ENCODE measurements at regions not wholly inside any gene's neighbourhood (a gene's known extent, or its start where the extent isn't known, plus 50 kb on each side); places are given as distances from the start of the nearest gene placed in this dataset.

DNA sequence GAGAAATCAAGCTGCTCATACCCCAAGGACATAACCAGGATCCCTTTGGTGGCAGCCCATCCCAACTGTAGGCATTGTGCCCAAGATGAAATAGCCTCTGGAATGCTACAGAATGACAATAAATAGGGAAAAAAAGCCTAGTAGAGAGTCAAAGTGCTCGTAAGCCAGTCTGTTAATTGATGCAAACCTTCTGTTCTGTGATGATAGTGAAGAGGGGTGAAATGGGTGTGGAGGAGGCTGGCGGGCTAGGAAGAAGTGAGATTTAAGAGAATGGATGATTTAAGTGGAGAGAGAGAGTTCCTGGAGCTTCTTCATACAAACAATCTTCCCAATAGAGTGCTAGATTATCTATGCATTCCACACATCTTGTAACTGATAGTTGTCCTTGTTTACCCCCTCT, 301.0 kb upstream of the PCSK5 start:
- no peak overlapping the region for H3K4me3 ChIP-seq (replicated peaks in 1 of 3; ENCODE audit: insufficient read depth in 1 of 3, low read depth in 1 of 3, low read length in 3 of 3)
- H3K9me1 ChIP-seq (replicated peaks; ENCODE audit: control insufficient read depth, extremely low read depth, insufficient read depth, low read length), result no peaks in the 10 kb centered on the region
- no peaks in the 10 kb centered on the region for H3K4me1 ChIP-seq (ENCODE audit: control insufficient read depth, extremely low read depth, insufficient read depth, low read length)
- H3K27me3 ChIP-seq (ENCODE audit: control insufficient read depth in 2 of 2, insufficient read depth in 2 of 2, low read length in 2 of 2), result no peaks in the 10 kb centered on the region
- no TSS peak for BruUV-seq (replicated peaks)
- DNase-seq (ENCODE audit: low read depth, low spot score), result no peak
- H3K36me3 ChIP-seq (ENCODE audit: control insufficient read depth in 2 of 2, extremely low read depth in 1 of 2, insufficient read depth in 2 of 2, low read length in 2 of 2), result no peaks in the 10 kb centered on the region
- H4K20me1 ChIP-seq (replicated peaks; ENCODE audit: control insufficient read depth, extremely low read depth, insufficient read depth, low read length), result no peaks in the 10 kb centered on the region
- no peak overlapping the region for H3K27ac ChIP-seq (ENCODE audit: insufficient read depth, low read depth, low read length)
- FAIRE-seq, result no peak
- TF ChIP-seq EZH2 (IDR thresholded peaks at IDR 0.05; ENCODE audit: borderline replicate concordance, low read depth, low read length, severe bottlenecking), result no peak
- no peak for TF ChIP-seq FOS (IDR thresholded peaks at IDR 0.05; ENCODE audit: borderline replicate concordance, insufficient read depth, low read length)
- TF ChIP-seq MYC (IDR thresholded peaks at IDR 0.05; ENCODE audit: low read depth, low read length), result no peak
- TF ChIP-seq JUN (IDR thresholded peaks at IDR 0.05; ENCODE audit: borderline replicate concordance, insufficient read depth, insufficient read length, low read depth), result no peak
- ChIA-PET CTCF (no interaction called here), POLR2A (no interaction called here)
- intact Hi-C loops (cut with micrococcal nuclease), result no loop called here
- H3K9ac ChIP-seq (replicated peaks; ENCODE audit: extremely low read depth, insufficient read depth, low read length), result no peak overlapping the region
- dilution Hi-C loops (cut with MboI; ENCODE audit: extremely low pct_ligation_motif_present, low sequenced_read_pairs), result no loop called here
- no peaks in the 10 kb centered on the region for H3K9me3 ChIP-seq (replicated peaks; ENCODE audit: control insufficient read depth, insufficient read depth, low read length)
- no peaks in the 10 kb centered on the region for H3K79me2 ChIP-seq (ENCODE audit: control insufficient read depth, insufficient read depth, low read length)
- H3K4me2 ChIP-seq (ENCODE audit: insufficient read depth, low read length), result no peak overlapping the region
- H2AFZ ChIP-seq (ENCODE audit: low read depth, low read length), result no peak overlapping the region

DNA sequence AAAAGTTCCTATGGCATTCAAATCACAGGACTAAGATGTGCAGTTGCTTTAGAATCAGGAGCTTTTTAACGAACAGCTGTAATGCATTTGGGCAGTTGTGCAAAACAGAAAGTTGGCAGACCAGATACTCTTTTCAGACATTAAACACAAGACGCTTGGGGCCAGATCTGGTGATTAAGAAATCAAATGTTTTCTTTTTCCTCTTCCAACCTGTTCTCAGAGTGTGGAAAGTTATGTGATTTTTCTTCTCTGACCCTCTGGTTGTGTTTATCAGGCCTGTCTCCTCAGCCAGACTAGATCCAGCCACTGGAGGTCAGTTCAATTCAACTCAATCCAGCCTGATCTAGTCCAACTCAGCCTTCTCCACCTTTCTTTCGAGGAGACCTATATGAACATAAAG, 298.5 kb upstream of the PCSK5 start:
- intact Hi-C loops (cut with micrococcal nuclease), result no loop called here
- FAIRE-seq, result no peak
- CTCF ChIA-PET, result no interaction called here

More for the DNA sequence above, 298.5 kb upstream of the PCSK5 start:
- H3K79me2 ChIP-seq (ENCODE audit: control insufficient read depth, insufficient read depth, low read length), result no peaks in the 10 kb centered on the region
- no peaks in the 10 kb centered on the region for H3K4me1 ChIP-seq (ENCODE audit: control insufficient read depth, extremely low read depth, insufficient read depth, low read length)
- DNase-seq (ENCODE audit: low read depth, low spot score), result no peak
- H3K9ac ChIP-seq (replicated peaks; ENCODE audit: extremely low read depth, insufficient read depth, low read length), result no peak overlapping the region
- POLR2A ChIA-PET, result no interaction called here
- TF ChIP-seq JUN (IDR thresholded peaks at IDR 0.05; ENCODE audit: borderline replicate concordance, insufficient read depth, insufficient read length, low read depth) (no peak), FOS (IDR thresholded peaks at IDR 0.05; ENCODE audit: borderline replicate concordance, insufficient read depth, low read length) (no peak), GATA2 (IDR thresholded peaks at IDR 0.05; ENCODE audit: insufficient read depth, insufficient read length, low read depth, low read length) (no peak), EZH2 (IDR thresholded peaks at IDR 0.05; ENCODE audit: borderline replicate concordance, low read depth, low read length, severe bottlenecking) (no peak), POLR2A (IDR thresholded peaks at IDR 0.05; ENCODE audit: low read depth, low read length) (no peak)
- TF ChIP-seq, protein P1, sequence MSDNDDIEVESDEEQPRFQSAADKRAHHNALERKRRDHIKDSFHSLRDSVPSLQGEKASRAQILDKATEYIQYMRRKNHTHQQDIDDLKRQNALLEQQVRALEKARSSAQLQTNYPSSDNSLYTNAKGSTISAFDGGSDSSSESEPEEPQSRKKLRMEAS (IDR thresholded peaks at IDR 0.05; ENCODE audit: insufficient read depth, insufficient read length), result no peak
- TF ChIP-seq, protein P2, sequence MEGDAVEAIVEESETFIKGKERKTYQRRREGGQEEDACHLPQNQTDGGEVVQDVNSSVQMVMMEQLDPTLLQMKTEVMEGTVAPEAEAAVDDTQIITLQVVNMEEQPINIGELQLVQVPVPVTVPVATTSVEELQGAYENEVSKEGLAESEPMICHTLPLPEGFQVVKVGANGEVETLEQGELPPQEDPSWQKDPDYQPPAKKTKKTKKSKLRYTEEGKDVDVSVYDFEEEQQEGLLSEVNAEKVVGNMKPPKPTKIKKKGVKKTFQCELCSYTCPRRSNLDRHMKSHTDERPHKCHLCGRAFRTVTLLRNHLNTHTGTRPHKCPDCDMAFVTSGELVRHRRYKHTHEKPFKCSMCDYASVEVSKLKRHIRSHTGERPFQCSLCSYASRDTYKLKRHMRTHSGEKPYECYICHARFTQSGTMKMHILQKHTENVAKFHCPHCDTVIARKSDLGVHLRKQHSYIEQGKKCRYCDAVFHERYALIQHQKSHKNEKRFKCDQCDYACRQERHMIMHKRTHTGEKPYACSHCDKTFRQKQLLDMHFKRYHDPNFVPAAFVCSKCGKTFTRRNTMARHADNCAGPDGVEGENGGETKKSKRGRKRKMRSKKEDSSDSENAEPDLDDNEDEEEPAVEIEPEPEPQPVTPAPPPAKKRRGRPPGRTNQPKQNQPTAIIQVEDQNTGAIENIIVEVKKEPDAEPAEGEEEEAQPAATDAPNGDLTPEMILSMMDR (IDR thresholded peaks at IDR 0.05; ENCODE audit: extremely low read depth in 1 of 2, insufficient read depth in 1 of 2, low read depth in 1 of 2, low read length in 2 of 2), result no peak
- H3K36me3 ChIP-seq (ENCODE audit: control insufficient read depth in 2 of 2, extremely low read depth in 1 of 2, insufficient read depth in 2 of 2, low read length in 2 of 2), result no peaks in the 10 kb centered on the region
- H3K4me3 ChIP-seq (replicated peaks in 1 of 3; ENCODE audit: insufficient read depth in 1 of 3, low read depth in 1 of 3, low read length in 3 of 3), result no peak overlapping the region
- no TSS peak for BruUV-seq (replicated peaks)
- H3K4me2 ChIP-seq (ENCODE audit: insufficient read depth, low read length), result no peak overlapping the region
- no peak overlapping the region for H2AFZ ChIP-seq (ENCODE audit: low read depth, low read length)
- no peaks in the 10 kb centered on the region for H4K20me1 ChIP-seq (replicated peaks; ENCODE audit: control insufficient read depth, extremely low read depth, insufficient read depth, low read length)
- no peaks in the 10 kb centered on the region for H3K9me3 ChIP-seq (replicated peaks; ENCODE audit: control insufficient read depth, insufficient read depth, low read length)
- no peaks in the 10 kb centered on the region for H3K9me1 ChIP-seq (replicated peaks; ENCODE audit: control insufficient read depth, extremely low read depth, insufficient read depth, low read length)
- dilution Hi-C loops (cut with MboI; ENCODE audit: extremely low pct_ligation_motif_present, low sequenced_read_pairs), result no loop called here
- no peaks in the 10 kb centered on the region for H3K27me3 ChIP-seq (ENCODE audit: control insufficient read depth in 2 of 2, insufficient read depth in 2 of 2, low read length in 2 of 2)
- H3K27ac ChIP-seq (ENCODE audit: insufficient read depth, low read depth, low read length), result no peak overlapping the region
